ENCODE measurements at regions not wholly inside any gene's neighbourhood (a gene's known extent, or its start where the extent isn't known, plus 50 kb on each side); places are given as distances from the start of the nearest gene placed in this dataset.

GRCh38 chr1:53378061-53378460 lies 50.2 kb upstream of the LRP8 start:
- DNase-seq, result no peak

GRCh38 chr1:53378932-53379661 lies 51.2 kb upstream of the LRP8 start:
- DNase-seq, result no peak

DNA sequence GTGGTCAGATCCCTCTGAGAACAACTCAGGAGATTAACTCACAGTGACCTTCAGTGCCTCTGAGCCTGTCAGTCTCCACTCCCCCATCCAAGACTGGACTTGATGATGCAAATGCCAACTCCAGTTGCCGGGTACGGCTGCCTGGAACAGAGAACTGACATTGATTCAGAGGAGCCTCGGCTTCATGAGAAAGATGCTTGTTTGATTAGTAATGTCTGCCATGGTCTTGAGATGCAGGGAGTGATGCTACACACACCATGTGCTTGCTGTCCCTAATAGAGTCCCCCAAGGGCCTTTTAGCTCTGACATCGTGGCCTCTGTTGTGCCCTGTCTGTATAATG lies 51.8 kb upstream of the LRP8 start:
- no peak for DNase-seq

- DNase-seq, result no peak
Observed at GRCh38 chr1:53380296-53380695, 52.4 kb upstream of the LRP8 start.

DNA sequence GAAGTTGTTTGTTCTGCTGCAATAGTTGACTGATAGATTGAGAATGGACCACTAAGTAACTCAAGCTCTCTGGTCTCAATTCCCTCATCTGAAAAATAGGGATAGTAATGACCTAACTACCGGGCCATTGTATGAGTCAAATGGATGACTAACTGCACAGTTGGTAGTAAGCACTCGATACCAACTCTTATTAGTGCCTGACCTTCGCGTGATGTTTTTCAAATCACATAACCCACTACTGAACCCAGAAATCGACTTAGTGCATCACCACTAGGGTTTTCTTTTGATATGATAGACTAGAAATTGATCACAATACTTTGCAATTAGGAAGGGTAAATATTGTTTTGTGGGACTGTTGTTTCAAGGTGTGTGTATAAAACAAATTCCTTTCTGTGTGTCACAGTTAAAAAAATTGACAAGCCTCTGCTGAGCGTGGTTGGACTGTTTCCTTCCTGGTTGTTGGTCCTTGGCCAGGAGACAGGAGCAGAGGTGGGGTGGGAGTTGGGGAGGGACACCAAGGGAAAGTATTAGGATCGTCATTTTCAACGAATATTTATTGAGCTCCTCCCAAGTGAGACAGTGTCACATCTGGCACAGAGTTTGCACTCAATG lies 54.0 kb upstream of the LRP8 start:
- no peak for DNase-seq

DNA sequence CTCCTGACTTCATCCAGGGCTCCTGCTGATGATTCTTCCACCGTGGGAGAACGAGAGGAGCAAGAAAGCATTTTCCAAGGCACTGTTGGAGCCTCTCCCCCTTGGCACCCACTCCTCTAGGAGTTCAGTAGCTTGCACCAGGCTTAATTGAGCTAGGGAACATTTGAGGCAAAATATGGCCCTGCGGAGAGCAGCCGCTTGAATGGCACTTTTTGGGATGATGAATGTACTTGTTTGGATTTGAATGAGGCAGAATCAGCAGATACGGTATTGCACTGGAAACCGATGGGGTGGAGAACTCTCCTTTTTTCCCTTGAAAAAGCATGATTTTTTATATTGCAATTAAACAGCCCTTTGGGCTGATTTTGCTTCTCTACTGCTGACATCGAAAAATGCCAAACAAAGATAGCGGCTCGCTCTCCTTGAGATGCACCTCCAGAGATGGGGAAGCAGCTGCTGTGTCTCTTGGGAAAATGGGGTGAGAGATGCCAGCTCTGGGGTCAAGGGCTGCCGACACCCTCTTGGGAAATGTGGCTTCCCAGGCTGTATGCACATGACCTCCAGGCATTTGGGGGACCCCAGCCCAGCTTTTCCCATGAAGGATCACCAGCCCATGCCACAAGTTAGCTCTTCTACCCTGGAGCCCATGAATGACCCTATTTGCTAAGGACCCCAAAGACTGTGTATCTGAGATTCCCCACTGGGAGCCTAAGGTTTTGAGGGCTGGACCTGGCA lies 55.4 kb upstream of the LRP8 start:
- no peak for DNase-seq

GRCh38 chr1:53384796-53385195 lies 56.9 kb upstream of the LRP8 start:
- DNase-seq, result no peak

DNA sequence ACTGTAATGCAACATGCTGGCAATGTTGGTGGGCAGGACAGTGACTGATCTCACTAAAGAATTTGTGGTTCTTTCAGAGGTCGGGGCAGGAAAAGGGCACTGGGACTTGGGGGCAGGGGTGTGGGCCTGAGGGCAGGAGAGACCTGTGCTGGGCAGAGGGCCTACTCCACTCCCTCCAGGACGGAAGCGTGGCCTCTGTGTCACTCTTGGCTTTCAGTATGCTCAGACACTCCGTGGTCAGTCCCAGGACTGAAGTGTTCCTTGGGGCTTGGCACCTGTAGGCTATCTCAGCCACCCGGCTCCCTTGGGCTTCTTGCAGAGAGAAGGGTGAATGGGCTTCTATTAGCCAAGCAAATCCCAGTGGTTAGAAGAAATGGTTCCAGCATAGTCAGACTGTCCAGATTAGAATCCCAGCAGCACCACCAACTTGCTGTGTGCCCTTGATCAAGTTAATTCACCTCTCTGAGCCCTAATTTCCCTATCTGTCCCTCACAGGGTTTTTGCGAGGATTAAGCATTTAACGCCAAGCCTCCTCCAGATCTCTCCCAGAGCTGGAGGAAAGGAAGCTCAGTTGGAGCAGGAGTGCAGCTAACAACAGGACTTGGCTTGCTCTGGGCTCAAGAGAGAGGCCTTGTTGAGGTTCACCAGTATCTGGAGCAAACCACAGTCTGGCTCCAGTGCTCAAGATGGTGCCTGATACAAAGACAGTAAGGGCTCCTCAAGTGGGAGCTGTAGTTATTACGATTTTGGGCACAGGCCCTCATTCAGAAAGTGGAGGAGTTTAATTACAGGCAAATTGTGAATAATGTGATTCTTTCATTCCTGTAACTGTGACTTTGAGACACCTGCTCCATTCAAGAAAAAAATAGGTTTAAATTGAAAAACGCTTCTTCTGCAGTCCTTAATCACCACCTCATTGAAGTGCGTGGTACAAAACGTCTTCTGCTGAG lies 57.7 kb upstream of the LRP8 start:
- DNase-seq, result no peak

GRCh38 chr1:53388963-53389362 lies 61.1 kb upstream of the LRP8 start:
- no peak for DNase-seq

DNA sequence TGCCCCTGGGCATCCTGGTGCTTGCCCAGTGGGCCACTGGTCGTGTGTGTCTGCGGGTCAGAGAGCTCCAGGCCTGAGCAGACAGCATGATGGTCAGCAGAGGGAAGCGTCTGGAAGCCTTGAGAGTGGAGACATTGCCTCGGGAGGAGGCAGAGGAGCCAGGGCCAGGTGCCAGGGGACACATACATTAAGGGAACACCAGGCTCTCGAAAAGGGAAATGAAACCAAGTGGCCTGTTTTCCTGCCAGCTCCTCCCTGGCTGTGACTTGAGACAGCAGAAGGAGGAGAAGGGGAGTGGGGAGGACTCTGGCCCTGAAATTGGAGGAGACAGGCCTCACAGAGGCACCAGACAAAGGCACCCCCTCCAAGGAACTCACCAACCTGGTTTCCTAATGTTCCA lies 62.4 kb upstream of the LRP8 start:
- DNase-seq, result peak; percentile 53

GRCh38 chr1:53390736-53391135 lies 62.9 kb upstream of the LRP8 start:
- DNase-seq, result no peak

DNA sequence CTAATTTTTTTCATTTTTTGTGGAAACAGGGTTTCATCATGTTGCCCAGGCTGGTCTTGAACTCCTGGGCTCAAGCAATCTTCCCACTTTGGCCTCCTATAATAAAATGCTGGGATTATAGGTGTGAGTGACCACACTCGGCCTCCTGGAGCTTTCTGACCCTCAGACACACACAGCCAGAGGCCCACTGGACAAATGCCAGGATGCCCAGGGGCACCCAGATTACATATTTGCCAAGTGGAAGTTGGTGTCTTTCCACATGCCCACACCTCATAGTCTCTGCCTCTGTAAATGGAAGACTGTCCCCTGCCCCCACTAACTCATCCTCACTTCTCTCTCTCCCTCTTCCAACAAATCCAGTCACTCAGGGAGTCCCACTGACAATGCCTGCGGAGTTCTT lies 63.4 kb upstream of the LRP8 start:
- no peak for DNase-seq

DNA sequence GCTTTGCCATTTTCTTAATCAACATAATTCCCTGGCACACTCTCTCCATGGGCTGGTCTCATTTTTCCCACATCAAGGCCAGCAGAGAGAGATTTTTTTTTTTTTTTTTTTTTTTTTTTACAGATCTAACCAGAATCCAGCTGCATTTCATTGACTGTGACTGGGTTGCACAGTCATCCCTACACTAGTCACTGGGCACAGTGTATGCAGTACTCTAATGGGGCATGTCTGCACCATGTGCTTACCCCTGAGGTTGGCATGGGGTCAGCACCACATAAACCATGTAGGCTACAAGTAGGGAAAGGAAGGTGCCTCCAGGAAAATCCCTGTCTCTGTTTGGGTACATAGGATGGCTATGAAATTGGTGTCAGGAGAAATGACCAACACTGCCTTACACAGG lies 64.1 kb upstream of the LRP8 start:
- no peak for DNase-seq

DNA sequence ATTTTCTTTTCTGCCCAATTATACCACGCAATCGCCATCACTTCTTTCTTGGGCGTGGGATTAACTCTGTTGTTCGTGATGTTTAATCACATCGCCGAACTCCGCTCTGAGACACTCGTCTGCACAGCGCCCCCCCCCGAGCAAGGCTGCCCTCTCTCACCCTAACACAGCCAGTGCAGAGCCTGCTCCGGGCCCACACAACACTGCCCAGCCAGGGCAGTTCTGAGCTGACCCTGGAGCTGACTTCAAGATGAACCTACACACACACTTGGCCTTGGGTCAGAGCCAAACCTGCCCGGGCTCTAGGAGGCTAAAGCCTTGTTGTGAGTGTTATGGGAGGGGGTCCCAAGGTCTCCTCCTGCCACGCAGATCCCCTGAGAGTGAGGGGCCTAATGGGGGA lies 64.6 kb upstream of the LRP8 start:
- no peak for DNase-seq

DNA sequence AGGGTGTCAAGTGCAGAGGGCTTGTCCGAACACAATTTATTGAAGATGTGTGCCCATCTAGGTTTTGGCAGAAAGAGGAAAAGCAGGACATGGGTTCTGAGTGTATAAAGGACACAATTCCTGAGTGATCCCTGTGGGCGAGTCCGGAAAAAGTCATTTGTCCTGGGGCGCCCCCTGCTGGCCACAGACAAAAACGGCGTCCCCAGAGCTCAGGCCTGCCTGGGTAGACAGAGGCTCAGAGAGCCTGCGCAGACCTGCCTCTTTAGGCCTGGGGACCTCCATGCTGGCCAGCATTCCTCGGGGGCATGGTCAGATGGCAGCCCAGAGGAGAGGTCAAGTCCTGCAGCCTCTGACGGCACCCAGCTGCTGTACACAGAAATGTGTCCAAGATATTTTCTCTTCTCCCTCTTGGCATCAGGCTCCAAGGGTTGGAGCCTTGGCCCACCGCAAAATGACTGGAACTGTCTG lies 65.5 kb upstream of the LRP8 start:
- peak; percentile 85 for DNase-seq

GRCh38 chr1:53394306-53394705 lies 64.9 kb upstream of the DMRTB1 start:
- DNase-seq, result no peak

GRCh38 chr1:53395671-53396215 lies 63.5 kb upstream of the DMRTB1 start:
- DNase-seq, result no peak

DNA sequence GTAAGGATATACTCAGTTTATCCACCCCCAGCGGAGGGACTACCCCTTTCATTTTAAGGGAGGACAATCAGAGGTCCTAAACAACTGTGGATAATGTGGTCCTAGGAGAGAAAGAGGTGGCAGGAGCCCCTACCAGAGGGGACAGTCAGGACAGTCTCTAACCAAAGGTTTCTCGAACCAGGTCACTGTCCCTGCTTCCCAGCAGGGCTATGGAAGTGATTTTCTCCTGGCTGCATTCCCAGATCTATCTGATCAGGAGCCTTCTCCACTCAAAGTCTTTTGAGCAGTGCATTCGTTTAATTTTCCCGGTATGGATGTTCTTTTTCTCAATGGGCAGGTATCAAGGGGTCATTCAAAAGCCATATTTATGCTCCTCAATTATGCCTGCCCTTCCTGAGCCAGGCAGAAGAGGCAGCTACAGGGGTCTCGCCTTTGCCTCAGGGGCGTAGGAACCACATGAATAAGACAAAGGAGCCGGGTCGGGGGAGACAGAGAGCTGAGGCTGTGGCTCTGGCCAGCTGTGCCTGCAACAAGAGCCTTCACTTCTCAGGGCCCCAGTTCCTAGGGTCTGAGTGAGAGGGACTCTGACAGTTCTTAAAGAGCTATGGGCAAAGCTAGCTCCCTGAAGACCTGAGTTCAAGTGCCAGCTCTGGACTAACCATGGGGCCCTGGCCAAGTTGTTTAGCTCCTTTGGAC lies 62.5 kb upstream of the DMRTB1 start:
- DNase-seq, result no peak

DNA sequence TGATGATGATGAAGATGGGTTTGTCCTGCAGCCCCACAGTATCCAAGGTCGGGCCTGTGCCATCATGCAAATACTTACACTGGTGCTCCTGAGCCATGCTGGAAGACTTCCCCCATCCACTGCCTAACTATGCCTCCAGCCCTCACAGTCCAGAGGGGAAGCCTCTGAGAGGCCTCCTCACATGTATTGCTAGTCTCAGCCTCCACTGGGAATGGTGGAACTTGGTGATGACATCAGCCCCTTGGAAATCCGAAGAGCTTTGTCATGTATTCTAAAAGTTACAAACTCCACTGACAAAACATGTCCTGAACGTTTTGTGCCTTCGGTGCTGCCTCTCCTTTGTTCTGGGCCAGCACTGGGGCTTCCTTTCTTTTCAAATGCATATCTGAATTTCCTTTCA lies 61.1 kb upstream of the DMRTB1 start:
- DNase-seq, result no peak

DNA sequence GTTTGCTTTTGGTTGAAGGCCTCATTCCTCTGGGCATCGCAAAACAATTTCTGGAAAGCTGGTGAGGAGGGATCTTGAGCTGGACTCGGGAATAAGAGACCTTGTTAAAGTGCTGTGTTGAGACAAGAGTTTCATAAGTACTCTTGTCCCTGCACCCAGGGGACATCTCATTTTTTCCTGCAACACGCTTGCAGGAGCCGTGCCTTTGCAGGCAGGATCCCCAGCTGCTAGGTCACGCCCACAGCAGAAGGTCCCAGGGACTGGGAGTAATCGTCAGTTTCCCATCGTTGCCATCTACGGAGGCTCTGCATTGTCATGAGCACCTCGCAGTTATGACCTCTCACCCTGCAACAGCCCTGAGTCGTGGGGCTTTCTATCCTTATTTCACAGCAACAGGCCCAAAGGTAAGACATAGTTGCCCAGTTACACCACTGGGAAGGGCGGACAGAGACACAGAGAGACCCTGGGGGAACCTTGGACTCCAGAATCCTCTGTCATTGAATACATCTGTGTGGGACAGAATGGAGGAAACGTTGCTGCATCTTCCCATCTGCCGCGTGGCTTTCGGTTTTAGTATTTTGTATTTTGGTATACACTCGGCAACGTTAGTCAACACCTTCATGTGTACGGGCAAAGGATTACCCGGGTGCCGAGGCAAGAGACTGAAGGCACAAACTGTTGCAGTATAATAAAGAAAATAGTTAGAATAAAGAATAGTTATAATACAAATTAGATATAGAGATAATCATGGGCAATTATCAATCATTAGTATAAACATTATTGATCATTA lies 60.4 kb upstream of the DMRTB1 start:
- no peak for DNase-seq

All from femur (tissue), 1 donor.